BE2C (cell line): ENCODE measurements at regions not wholly inside any gene's neighbourhood (a gene's known extent, or its start where the extent isn't known, plus 50 kb on each side); places are given as distances from the start of the nearest gene placed in this dataset.

ENCODE experiments used
- DNase-seq: peaks from one replicate; pipeline ENCODE4 v3.0.0-alpha.2; 2020
- H3K27me3 ChIP-seq: fragments of 250-450 bp; sonication (Bioruptor Pico); 2 replicates; pipeline ENCODE4 v1.5.1; 2020; ENCODE audit warnings: mild to moderate bottlenecking
- H3K36me3 ChIP-seq: fragments of 250-450 bp; sonication (Bioruptor Pico); 2 replicates; pipeline ENCODE4 v1.5.1; 2020; ENCODE audit warnings: mild to moderate bottlenecking
- H3K4me1 ChIP-seq: fragments of 250-450 bp; sonication (Bioruptor Pico); 2 replicates; pipeline ENCODE4 v1.5.1; 2020
- H3K4me3 ChIP-seq: 2 replicates; pipeline ENCODE4 v1.5.1; 2011; ENCODE audit warnings: low read depth, low read length
- H3K9me3 ChIP-seq: fragments of 250-450 bp; sonication (Bioruptor Pico); 2 replicates; pipeline ENCODE4 v1.5.1; 2020
- CTCF ChIP-seq: IDR thresholded peaks from 2 replicates; pipeline ENCODE4 v1.5.1; 2012; ENCODE audit warnings: mild to moderate bottlenecking, low read depth, low read length

- Histone ChIP-seq H3K36me3 (no peaks in the 10 kb centered on the region), H3K27me3 (no peaks in the 10 kb centered on the region), H3K4me3 (no peak overlapping the region), H3K9me3 (peaks cover 3% of the 10 kb centered on the region; the same call in 1 of the 2 replicates), H3K4me1 (no peaks in the 10 kb centered on the region)
- DNase-seq = no peak
- TF ChIP-seq CTCF = no peak
Observed at GRCh38 chr17:70956726-70957125, 787.4 kb downstream of the KCNJ2 start.

GRCh38 chr17:70961341-70961740, 792.0 kb downstream of the KCNJ2 start:
- H3K9me3 ChIP-seq = no peaks in the 10 kb centered on the region
- no peaks in the 10 kb centered on the region for H3K4me1 ChIP-seq
- no peak for TF ChIP-seq CTCF
- no peaks in the 10 kb centered on the region for H3K27me3 ChIP-seq
- no peaks in the 10 kb centered on the region for H3K36me3 ChIP-seq
- no peak for DNase-seq
- H3K4me3 ChIP-seq = no peak overlapping the region

- TF ChIP-seq CTCF = no peak
- H3K4me1 ChIP-seq = no peaks in the 10 kb centered on the region
- H3K27me3 ChIP-seq = no peaks in the 10 kb centered on the region; the same call in 1 of the 2 replicates
- H3K9me3 ChIP-seq = no peaks in the 10 kb centered on the region
- H3K36me3 ChIP-seq = no peaks in the 10 kb centered on the region
- DNase-seq = no peak
- no peak overlapping the region for H3K4me3 ChIP-seq
Observed at GRCh38 chr17:70968302-70968701, 799.0 kb downstream of the KCNJ2 start.

DNA sequence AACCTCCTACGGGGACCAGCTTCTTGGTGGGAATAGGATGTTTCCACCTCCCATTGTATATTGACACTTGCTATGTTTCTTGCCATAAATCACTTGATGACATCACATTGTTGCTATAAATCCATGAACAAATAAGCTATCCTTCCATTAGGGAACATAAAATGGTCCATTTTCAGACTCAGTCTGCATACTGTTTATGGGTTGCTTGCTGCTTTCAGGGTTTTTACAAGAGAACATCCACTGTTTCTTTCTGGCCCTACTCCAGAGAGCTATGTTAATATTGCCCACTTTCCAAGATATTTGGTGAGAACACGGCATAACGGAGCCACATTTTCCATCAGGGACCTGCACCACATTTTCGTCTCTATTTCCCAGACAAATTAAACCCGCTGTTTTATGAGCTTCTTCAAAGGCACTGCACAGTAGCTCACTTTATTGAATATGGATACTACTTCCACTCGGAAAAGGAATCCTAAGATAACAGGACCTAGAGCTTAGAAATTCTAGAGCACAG, 800.2 kb downstream of the KCNJ2 start:
- no peak for TF ChIP-seq CTCF
- no peak for DNase-seq
- Histone ChIP-seq H3K4me3 (no peak overlapping the region), H3K4me1 (no peaks in the 10 kb centered on the region), H3K36me3 (no peaks in the 10 kb centered on the region), H3K9me3 (no peaks in the 10 kb centered on the region), H3K27me3 (no peaks in the 10 kb centered on the region; the same call in 1 of the 2 replicates)

GRCh38 chr17:70976447-70976846, 807.1 kb downstream of the KCNJ2 start:
- H3K36me3 ChIP-seq = no peaks in the 10 kb centered on the region
- H3K9me3 ChIP-seq = no peaks in the 10 kb centered on the region
- no peak for DNase-seq
- no peaks in the 10 kb centered on the region for H3K4me1 ChIP-seq
- H3K4me3 ChIP-seq = no peak overlapping the region
- peaks cover 12% of the 10 kb centered on the region for H3K27me3 ChIP-seq
- TF ChIP-seq CTCF = no peak

- no peaks in the 10 kb centered on the region for H3K4me1 ChIP-seq
- H3K9me3 ChIP-seq = peaks cover 5% of the 10 kb centered on the region; the same call in 1 of the 2 replicates
- DNase-seq = no peak
- TF ChIP-seq CTCF = no peak
- no peaks in the 10 kb centered on the region for H3K36me3 ChIP-seq
- H3K27me3 ChIP-seq = no peaks in the 10 kb centered on the region
- H3K4me3 ChIP-seq = no peak overlapping the region
Observed at GRCh38 chr17:70984873-70985272, 815.5 kb downstream of the KCNJ2 start.
